HG02852 (cell line): ENCODE measurements at regions not wholly inside any gene's neighbourhood (a gene's known extent, or its start where the extent isn't known, plus 50 kb on each side); places are given as distances from the start of the nearest gene placed in this dataset.
"Not testable (repeated sequence)": the region's sequence is repeated elsewhere in the genome, so short reads cannot be mapped to it uniquely, and the experiment has no call there.

Experiments
- ATAC-seq: cut with Tn5 transposase; IDR thresholded peaks from one replicate; pipeline ENCODE4 v1.9.1; 2021; ENCODE audit warnings: mild to moderate bottlenecking, moderate library complexity; ENCODE audit not compliant: unreplicated experiment

DNA sequence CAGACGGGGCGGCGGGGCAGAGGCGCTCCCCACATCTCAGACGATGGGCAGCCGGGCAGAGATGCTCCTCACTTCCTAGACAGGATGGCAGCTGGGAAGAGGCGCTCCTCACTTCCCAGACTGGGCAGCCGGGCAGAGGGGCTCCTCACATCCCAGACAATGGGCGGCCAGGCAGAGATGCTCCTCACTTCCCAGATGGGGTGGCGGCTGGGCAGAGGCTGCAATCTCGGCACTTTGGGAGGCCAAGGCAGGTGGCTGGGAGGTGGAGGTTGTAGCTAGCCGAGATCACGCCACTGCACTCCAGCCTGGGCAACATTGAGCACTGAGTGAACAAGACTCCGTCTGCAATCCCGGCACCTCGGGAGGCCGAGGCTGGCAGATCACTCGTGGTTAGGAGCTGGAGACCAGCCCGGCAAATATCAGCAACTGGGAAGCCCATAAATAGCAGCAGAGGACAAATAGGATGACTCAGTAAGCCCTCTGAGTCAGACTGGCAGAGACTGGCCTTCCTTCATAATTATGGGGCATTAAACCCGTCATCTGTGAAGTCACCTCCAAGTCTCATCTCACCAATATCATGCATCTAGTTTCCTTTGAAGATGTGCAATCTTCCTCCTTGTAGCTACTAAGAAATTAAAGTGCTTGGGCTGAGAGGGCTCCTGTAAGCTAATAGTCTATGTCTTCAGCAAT, 337.3 kb downstream of the GOLGA6L6 start:
- ATAC-seq = not testable (repeated sequence)

DNA sequence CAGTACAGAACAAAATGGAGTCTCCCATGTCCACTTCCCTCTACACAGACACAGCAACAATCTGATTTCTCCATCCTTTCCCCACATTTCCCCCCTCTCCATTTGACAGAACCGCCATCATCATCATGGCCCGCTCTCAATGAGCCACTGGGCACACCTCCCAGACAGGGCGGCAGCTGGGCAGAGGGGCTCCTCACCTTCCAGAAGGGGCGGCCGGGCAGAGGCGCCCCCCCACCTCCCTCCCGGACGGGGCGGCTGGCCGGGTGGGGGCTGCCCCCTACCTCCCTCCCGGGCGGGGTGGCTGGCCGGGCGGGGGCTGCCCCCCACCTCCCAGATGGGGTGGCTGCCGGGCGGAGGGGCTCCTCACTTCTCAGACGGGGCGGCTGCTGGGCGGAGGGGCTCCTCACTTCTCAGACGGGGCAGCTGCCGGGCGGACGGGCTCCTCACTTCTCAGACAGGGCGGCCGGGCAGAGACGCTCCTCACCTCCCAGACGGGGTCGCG, 337.9 kb downstream of the GOLGA6L6 start:
- ATAC-seq = not testable (repeated sequence)

DNA sequence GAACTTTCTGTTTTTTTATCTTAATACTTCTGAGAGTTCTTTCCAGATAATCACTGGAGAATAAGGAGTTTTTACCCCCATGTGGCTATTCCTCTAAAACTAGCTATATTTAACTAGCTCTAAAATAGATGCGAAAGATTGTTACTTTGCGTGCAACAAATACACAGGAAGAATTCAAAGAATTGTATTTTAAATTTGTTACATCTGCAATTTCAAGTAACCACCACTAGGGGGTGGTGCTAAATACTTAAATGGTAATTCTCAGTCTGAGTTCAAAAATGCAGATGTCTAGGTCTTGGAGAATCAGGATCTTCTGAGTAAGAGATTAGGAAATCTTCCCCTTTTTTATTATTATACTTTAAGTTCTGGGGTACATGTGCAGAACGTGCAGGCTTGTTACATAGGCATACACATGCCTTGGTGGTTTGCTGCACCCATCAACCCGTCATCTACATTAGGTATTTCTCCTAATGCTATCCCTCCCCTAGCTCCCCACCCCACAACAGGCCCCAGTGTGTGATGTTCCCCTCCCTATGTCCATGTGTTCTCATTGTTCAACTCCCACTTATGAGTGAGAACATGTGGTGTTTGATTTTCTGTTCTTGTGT, 346.9 kb downstream of the GOLGA6L6 start:
- not testable (repeated sequence) for ATAC-seq

DNA sequence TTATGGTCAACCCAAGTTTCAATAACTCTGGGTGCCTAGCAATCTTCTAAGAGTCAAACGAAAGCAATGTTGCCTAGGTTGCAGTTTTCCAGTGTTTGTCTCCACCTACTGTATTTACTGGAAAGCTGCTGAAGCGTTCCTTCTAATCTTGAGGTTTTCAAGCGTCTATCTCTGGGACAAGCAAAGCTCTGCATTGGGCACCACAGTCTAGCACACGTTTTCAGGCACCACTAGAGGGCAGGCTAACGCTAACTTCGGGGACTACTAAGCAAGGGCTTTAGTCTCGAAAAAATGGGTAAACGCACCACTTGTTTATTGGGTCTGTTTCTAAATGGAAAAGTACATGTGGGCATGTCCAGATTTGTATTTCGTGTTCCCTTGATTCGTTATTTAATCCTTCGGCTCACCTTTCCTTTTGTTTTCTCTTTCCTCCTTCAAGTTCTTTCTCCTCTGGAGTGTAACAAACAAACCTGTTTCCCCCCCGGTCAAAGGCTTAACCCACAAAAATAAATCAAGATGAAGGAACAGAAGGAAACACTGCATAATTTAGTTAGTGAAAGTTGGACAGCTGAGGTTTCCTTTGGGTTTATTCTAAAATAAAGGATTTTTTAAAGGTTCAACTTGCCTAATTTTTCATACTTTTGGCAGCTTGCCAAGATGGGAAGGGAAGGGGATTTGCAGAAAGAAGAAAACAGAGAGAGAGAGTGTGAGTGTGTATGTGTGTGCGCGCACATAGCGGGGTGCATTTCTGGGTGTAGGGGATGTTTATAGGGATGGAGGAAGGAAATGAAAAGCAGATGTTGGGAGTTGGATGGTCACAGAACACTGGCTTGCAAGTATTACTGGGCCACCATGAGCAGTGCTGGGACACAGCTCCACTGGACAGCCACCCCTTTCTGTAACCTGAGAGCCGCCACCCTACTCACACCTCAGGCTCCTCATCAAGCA, 348.3 kb downstream of the GOLGA6L6 start:
- ATAC-seq = peak; percentile 83

DNA sequence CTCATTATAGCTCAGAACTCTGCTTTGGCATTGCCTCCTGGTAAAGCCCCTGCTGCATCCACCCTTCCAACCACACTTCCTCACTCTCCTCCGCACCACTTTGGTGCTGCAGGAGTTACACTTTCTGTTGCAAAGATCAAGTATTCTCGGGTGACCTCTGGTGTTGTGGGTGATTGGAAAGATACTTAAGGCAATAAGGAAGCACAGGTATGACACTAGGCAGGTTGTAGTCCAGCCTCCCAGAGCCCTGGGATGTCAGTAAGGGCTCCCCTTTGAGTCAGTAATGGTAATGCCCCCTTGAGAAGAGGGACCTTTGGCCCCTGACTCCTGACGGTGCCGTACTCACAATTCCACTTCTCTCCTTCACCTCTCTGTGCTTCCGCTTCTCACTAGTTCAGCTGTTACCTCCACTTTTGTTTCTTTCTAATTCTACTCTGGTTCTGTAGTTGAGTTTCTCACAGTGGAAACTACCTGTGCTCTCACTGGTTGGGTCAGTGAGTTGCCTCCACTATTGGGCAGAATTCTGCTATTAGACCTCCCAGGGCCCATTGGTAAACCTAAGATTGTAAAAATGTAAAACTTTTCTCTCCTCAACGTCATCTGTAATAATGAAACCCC, 350.0 kb downstream of the GOLGA6L6 start:
- ATAC-seq = not testable (repeated sequence)

DNA sequence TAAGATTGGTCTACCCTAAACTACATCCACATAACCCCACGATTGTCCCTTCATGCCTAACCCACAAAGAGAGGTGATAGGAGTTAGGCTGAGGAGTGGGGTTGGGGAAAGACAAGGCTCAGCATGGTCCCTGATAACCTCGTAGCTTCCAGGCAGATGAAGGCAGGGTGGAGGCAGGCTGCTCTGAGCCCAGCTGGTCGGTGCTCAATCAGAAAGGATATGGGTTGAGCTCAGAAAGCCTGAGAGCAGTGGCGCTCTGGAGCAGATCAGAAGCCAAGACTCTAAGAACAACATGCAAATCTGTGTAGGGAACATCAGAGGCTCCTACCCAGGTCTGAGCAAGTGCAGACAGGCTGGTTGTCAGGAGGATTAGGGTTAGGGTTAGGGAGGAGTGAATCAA, 353.0 kb downstream of the GOLGA6L6 start:
- not testable (repeated sequence) for ATAC-seq

DNA sequence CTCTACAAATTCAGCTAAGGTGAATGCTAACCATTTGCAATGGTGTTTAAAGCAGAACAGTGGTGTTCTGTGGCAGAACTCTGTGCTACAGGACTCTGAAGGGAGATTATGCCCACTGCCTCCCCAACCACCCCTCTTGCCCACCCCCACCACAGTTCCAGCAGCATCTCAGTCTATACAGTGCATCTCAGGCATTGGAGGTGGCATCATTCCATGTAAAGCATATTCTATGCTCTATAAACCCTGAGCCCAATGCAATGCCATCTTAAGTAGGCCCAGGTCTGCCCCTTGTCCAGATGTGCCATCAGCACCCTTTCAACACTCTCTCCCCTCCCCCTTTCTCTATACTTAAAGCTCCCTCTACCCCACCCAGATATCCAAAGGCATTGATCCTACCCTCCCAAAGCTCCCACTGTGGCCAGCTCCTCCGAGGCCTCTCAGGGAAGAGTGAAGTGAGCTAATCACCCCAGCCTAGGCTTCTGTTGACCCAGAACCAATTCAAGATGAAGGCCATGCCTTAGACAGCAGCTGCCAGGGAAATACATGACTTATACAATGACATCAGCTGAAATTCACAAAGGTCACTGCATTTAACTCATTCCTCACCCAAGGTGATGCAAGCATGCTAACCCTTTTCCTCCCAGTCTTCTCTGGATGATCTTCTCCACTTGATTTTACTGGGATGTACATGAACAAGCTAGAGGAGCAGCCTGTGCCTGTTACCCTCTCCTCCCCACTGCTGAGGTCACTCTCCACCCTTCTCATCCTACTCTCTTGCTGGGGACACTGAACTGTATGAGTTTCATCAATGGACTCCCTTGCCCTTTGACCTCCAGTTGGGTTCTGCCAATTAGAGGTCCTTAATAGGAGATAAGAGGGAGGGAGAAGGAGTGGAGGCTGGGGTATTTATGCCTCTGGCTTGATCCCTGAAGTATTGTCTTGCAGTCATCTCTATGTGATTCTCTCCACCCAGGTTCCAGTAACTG, 353.9 kb downstream of the GOLGA6L6 start:
- ATAC-seq = not testable (repeated sequence)

- not testable (repeated sequence) for ATAC-seq
Measured at GRCh38 chr15:20184879-20185278, 356.7 kb downstream of the GOLGA6L6 start.

- ATAC-seq = not testable (repeated sequence)
Measured at GRCh38 chr15:20168221-20168620, 373.4 kb downstream of the GOLGA6L6 start.

- not testable (repeated sequence) for ATAC-seq
Measured at GRCh38 chr15:20153528-20153927, 388.1 kb downstream of the GOLGA6L6 start.

- ATAC-seq = not testable (repeated sequence)
Measured at GRCh38 chr15:20148679-20149078, 392.9 kb downstream of the GOLGA6L6 start.

DNA sequence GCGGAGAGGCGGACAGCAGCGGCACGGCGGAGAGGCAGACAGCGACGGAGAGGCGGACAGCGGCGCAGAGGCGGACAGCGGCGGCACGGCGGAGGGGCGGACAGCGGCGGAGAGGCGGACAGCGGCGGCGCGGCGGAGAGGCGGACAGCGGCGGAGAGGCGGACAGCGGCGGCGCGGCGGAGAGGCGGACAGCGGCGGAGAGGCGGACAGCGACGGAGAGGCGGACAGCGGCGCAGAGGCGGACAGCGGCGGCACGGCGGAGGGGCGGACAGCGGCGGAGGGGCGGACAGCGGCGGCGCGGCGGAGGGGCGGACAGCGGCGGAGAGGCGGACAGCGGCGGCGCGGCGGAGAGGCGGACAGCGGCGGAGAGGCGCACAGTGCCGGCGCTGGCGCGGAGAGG, 393.6 kb downstream of the GOLGA6L6 start:
- ATAC-seq = not testable (repeated sequence)

GRCh38 chr15:20144333-20145036, 397.1 kb downstream of the GOLGA6L6 start:
- not testable (repeated sequence) for ATAC-seq

GRCh38 chr15:20142906-20143305, 398.7 kb downstream of the GOLGA6L6 start:
- ATAC-seq = not testable (repeated sequence)

- not testable (repeated sequence) for ATAC-seq
Measured at GRCh38 chr15:20142410-20142809, 399.2 kb downstream of the GOLGA6L6 start.

GRCh38 chr15:20124668-20125067, 416.9 kb downstream of the GOLGA6L6 start:
- not testable (repeated sequence) for ATAC-seq

DNA sequence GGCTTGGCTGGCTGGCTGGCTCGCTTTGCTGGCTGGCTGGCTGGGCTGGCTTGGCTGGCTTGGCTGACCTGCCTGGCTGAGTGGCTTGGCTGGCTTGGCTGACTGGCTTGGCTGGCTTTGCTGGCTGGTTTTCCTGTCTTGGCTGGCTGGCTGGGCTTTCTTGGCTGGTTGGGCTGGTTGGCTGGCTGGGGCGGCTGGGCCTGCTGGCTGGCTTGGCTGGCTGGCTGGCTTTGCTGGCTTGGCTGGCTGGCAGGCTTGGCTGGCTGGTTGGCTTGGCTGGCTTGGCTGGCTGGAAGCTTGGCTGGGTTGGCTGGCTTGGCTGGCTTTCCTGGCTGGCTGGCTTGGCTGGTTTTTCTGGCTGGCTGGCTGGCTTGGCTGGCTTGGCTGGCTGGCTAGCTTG, 435.6 kb downstream of the GOLGA6L6 start:
- ATAC-seq = no peak

DNA sequence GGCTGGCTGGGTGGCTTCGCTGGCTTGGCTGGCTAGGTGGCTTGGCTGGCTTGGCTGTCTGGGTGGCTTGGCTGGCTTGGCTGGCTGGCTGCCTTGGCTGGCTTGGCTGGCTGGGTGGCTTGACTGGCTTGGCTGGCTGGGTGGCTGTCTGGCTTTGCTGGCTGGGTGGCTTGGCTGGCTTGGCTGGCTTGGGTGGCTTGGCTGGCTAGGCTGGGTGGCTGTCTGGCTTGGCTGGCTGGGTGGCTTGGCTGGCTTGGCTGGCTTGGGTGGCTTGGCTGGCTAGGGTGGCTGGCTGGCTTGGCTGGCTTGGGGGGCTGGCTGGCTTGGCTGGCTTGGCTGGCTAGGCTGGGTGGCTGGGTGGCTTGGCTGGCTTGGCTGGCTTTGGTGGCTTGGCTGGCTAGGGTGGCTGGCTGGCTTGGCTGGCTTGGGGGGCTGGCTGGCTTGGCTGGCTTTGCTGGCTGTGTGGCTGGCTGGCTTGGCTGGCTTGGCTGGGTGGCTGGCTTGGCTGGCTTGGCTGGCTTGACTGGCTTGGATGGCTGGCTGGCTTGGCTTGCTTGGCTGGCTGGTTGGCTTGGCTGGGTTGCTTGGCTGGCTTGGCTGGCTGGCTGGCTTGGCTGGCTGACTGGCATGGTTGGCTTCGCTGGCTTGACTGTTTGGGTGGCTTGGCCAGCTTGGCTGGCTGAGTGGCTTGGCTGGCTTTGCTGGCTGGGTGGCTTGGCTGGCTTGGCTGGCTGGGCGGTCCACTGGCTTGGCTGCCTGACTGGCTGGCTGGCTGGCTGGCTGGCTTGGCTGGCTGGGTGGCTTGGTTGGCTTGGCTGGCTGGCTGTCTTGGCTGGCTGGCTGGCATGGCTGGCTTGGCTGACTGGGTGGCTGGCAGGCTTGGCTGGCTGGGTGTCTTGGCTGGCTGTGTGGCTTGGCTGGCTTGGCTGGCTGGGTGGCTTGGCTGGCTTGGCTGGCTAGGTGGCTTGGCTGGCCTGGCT, 436.3 kb downstream of the GOLGA6L6 start:
- ATAC-seq = not testable (repeated sequence)
